HG02678 (cell line): ENCODE measurements at regions not wholly inside any gene's neighbourhood (a gene's known extent, or its start where the extent isn't known, plus 50 kb on each side); places are given as distances from the start of the nearest gene placed in this dataset.

Experiments
- ATAC-seq: cut with Tn5 transposase; IDR thresholded peaks from one replicate; pipeline ENCODE4 v1.9.1; 2021; ENCODE audit warnings: mild to moderate bottlenecking, moderate library complexity; ENCODE audit not compliant: unreplicated experiment

GRCh38 chr20:39855056-39855455 lies 834.0 kb downstream of the MAFB start:
- no peak for ATAC-seq

DNA sequence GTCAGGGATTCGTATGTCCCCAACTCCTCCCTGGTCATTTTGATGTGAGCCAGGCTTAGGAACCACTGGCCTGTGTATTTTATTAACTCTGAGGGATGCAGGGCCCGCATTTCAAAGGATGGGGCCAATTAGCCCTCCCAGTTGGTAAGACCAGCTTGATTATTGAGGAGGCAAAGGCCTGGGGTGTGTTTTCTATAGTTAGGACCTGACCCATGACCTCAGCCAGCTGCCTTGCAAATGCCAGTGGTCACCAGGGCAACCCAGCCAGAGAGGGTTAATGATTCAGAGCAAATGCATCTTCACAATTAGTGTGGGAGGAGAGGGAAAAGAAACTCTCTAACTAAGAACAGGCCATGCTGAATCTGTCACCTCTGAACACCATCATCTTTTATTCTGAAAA lies 835.4 kb downstream of the MAFB start:
- ATAC-seq: peak; percentile 73

DNA sequence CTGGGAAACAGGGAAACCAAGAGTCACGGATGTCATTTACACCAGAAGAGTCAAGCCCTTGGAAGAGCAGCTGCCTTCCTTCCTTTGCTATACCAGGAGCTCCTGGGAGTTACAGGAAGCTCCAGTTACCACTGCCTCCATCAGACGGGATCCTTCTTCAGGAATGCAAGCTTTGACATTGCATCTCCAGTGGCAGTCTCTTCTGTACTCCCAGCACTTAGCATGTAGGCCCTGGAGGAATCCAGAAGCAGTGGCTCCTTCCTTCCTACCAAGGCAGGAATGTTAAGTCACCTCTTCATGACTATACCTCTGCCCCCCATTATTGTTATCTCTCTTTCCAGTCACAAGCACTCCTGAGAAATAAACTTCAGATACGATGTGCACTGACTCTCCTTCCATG lies 836.0 kb downstream of the MAFB start:
- ATAC-seq: no peak

DNA sequence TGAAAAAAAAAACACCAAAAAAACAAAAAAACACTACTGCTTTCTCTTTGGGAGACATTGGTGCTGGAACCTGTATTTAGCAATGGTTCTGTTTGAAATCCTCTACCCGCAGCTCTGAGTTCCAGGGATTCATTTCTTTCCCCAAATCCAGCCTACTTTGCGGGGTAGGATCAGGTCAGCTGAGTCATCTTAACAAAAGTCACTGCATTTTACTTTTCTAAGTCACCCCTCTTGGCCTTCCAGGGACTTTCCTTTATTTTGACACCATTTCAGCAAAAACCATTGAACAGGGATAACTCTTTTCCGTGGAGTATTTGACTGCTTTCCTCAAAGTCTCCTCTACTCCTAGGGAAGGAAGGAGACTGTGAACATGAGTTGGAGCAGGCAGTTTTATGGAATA lies 837.6 kb downstream of the MAFB start:
- ATAC-seq: no peak

- ATAC-seq: no peak
Observed at GRCh38 chr20:39850821-39851330, 838.2 kb downstream of the MAFB start.

DNA sequence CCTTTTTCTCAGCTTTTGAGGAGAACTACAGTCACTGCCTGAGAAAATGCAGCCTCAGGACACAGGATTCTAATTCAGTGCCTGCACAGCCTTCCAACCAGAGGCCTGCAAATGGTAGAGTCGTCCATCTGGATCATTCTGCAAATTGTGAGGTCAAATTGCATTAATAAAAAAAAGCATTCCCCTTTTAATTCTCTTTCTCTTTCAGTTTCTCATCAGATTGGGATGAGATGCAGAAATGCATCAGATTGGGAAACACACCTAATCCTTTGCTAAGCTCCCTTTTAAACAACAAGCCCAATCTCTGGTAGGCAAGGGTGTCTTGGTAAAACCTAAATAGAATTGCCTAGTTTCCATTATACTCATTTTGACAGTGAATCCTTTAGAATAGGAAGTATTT lies 838.8 kb downstream of the MAFB start:
- ATAC-seq: no peak

- ATAC-seq: no peak
Observed at GRCh38 chr20:39849664-39850063, 839.4 kb downstream of the MAFB start.

DNA sequence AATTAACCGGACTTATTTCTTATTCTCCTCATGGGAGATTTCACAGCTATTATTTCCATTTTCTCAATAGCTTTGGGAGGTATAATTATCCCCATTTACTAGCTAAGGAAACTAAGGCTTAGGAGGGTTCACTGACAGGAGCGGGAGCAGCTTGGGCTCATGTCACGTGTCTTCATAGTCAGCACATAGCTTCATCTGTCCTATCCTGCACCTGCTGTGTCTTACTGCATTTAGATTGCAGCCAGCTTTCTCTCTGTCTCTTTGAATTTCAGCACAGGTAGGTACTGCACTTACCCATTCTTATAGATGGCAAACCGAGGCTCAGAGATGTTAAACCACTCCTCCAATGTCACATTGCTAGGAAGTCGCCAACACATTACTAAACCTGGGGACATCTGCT lies 839.9 kb downstream of the MAFB start:
- ATAC-seq: no peak

DNA sequence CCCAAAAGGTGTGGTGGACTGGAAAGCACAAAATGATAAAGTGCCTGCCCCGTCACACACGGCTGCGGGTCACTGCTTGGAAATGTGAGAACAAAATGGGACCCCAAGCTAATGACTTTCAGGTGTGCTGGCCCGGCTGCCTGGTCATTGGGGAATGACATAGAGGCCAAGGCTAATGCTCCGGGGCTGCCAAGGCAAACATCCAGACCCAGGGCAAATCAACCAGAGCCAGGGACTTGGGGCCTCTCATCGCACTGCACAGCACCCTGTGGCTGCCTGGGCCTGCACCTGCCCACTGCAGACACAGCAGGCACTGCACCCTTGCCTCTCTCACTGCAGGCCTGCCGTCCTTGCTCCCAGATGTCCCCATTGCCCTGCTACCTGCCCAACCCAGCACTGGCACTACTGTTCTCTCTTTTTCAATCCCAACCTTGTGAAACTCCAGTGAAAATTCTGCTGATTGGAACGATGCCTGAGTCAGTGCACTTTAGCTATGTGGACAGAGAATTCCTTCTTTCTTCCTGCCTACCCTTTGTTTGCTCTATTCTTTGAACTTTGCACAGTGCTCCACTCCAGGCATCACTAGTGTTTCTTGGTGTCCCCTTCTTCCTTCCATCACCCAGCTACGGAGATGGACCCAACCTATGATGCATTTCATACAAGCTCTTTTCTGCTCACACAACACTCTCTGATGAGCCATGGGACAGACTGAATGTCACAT lies 849.5 kb downstream of the MAFB start:
- ATAC-seq: no peak

DNA sequence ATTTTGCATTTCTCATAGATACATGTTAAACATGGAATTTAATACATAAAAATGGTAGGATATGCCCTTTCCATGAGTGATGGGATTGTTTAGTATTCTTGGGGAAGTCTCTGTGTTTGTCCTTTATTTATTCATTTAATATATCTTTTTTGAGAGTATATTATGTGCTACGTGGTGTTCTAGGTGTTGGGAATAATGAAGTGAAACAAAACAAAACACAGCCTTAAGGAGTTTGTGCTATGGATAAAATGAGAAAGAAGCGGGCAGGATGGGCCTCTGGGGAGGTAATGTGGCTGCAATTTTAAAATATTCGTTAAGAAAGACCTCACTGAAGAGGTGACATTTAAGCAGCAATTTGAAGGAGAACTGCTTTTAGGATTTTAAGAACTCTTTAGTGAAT lies 851.5 kb downstream of the MAFB start:
- ATAC-seq: no peak

GRCh38 chr20:39835130-39835842 lies 853.8 kb downstream of the MAFB start:
- no peak for ATAC-seq

DNA sequence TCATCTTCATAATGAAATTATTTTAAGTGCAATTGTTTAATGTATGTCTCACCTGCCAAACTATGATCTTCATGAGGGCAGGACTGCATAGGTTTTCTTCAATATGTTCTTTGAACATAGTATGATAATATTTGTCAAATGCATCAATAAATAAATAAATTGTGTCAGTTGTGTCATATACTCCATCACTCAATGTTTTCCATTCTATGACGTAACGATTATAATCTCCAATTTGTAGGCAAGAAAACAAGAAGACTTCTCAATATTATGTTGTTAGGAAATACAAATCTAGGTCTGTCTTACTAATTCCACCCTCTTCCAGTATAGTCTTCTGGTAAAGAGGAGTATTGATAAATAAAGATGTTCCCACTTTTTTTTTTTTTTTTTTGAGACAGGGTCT lies 858.1 kb downstream of the MAFB start:
- no peak for ATAC-seq

DNA sequence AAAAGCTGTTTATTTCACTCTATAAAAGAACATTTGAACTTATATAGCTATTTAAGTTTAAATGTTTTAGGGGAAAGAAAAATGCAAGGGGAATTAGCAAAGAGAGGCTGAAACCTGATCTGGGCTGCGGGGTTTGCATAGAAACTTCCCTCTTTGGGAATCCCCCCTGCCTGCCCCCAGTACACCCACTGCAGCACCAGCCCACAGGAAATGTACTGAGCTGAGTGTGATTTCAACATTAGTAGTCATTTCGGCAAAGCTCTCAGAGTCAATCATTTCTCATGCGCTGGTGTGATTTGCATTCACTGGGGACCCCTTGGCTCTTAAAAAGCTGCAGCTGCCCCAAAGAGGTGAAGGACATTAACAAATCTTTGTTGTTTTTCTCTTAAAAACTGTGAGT lies 859.4 kb downstream of the MAFB start:
- peak; percentile 80 for ATAC-seq

DNA sequence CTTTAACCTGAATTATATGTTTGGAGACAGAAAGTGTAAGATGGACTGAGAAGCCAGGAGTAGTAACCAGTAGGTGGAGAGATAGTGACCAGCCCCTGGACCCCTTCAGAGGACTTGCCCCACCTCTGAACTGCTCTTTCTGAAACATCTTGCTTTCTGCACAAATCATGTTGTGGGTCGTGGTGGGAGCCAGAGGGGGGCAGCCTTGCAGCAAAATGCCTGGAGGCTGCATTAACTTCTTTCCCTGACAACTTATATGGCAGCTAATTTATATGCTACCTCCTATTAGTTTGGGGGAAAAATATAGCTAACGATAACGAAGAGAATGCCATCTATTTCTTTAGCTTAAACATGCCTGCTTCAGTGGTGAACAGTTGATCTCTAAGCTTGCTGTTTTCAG lies 859.8 kb downstream of the MAFB start:
- peak; percentile 10 for ATAC-seq

DNA sequence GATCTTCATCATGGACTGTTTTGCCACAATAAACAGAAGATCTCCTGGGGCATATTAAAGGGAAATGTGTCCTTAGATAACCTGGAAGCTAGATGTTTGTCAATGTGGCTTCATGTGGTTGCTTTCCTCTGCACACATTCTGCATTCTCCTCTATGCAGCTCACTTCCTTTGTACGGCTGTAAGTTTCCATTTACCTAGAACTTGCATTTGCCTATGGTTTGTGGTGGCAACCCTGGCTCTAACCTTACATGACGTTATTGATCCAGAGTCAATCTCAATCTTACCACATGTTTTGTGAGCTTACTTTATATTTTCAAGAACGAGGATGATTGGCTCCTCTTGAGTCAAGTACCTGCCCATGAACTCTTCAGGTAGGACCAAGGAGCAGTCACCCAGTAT lies 863.1 kb downstream of the MAFB start:
- peak; percentile 66 for ATAC-seq

- no peak for ATAC-seq
Observed at GRCh38 chr20:39825524-39825923, 863.4 kb downstream of the DHX35 start.

DNA sequence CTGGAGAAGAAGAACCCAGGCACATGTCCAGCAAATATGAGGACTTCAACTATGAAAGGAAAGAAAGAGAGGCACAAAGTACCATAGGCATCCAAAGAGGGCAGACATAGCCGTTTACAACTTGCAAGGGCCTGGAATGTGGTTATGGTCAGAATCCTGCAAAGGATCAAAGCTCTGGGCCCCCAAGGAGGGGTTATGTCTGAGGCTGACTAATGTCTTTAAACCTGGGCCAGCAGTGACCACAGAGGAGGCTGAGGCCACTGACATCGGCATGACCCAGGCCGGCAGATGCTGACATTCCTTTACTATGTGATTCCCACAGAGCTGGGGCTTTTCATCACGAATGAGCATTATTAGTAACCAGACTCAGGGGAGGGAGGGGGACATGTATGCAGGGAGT lies 861.1 kb downstream of the DHX35 start:
- ATAC-seq: no peak

DNA sequence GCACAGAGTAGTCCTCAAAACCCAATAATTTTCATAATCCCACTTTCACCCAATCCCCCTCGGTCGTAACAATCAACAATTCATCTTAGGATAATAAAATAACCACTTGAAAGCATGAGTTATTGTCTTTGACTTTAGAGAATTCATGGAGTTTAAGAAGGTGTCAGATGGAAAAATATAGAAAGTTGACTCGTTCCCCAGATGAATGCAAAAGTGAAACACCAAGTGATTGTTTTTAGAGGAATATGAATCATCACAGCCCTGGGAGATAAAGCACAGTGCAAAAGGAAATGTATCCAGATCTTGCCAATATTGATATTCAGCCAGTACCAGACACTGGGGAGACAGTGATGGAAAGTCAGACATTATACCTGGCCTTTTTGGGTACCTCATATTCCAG lies 860.5 kb downstream of the DHX35 start:
- no peak for ATAC-seq

GRCh38 chr20:39813190-39813829 lies 851.2 kb downstream of the DHX35 start:
- no peak for ATAC-seq

- ATAC-seq: no peak
Observed at GRCh38 chr20:39812116-39812515, 850.0 kb downstream of the DHX35 start.

- no peak for ATAC-seq
Observed at GRCh38 chr20:39810309-39810708, 848.2 kb downstream of the DHX35 start.

DNA sequence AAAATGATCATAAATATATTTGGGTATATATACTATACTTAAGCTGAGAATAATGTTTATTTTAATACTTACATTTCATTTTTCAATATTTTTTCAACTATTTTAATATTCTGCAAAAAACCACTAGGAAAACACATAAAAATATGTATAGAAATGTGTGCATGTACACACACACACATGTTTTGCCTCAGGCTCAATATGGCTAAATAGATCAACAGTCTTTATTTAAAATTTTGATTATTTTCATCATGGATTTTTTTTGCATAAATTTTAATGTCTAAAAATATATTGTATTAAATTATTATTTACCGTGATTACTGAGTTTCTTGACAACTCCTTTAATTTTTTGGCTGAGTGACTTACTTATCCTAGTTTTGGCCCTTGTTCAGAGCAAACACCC lies 846.5 kb downstream of the DHX35 start:
- no peak for ATAC-seq
